K562 (cell line): ENCODE measurements at regions not wholly inside any gene's neighbourhood (a gene's known extent, or its start where the extent isn't known, plus 50 kb on each side); places are given as distances from the start of the nearest gene placed in this dataset.

Experiments used
- ATAC-seq: fragments of 200-7000 bp; cut with Tn5 transposase; 3 replicates; pipeline ENCODE4 v1.9.1; 2020; ENCODE audit warnings: moderate library complexity
- BruUV-seq: library from RNA; stranded (reverse); fragments of 400-500 nt; replicated peaks from 2 replicates; lab custom pipeline; 2021; lab: Mats Ljungman, UMichigan
- CTCF ChIA-PET: fragments of 300-600 bp; formaldehyde crosslinking; extraction: SDS; loops from one replicate; lab custom pipeline; 2021; ENCODE audit warnings: low intra/inter-chr PET ratio; lab: Yijun Ruan, JAX
- POLR2A ChIA-PET: fragments of 300-600, 350-650 bp; sonication (Branson Sonifier 250); formaldehyde crosslinking; extraction: SDS; loops from one replicate; lab custom pipeline; 2021; ENCODE audit warnings: antibody characterized with exemption, inconsistent platforms; lab: Yijun Ruan, JAX
- DNase-seq, 4 experiments: peaks; one replicate each; pipeline versions ENCODE4 v3.0.0 to v3.0.0-alpha.2; 2011 to 2018; ENCODE audit warnings: low spot score in 3 of 4, mixed read lengths in 3 of 4; ENCODE audit errors: extremely low read depth in 1 of 4
- FAIRE-seq: peaks from 2 replicates; lab custom pipeline; 2011; peaks lifted over from hg19 to GRCh38; lab: Jason Lieb, UNC
- H2AFZ ChIP-seq: 2 replicates; pipeline ENCODE4 v1.6.0; 2011; ENCODE audit warnings: low read depth, low read length, control low read depth, inconsistent platforms
- H3K27ac ChIP-seq: fragments of 200-600 bp; 3 replicates; pipeline ENCODE4 v1.8.0; 2011; ENCODE audit warnings: low read depth, mild to moderate bottlenecking, control low read depth, inconsistent platforms, low read length, moderate library complexity, mixed read lengths; ENCODE audit errors: extremely low read depth
- H3K27me3 ChIP-seq, 2 experiments: fragments of 300-600 bp in 1 of 2; 2 replicates in 1 of 2; 3 replicates in 1 of 2; pipeline versions ENCODE4 v1.6.0 to v1.8.0; 2011; ENCODE audit warnings: inconsistent platforms in 2 of 2, low read length in 2 of 2, mild to moderate bottlenecking in 1 of 2, mixed read lengths in 1 of 2, moderate library complexity in 1 of 2; ENCODE audit not compliant: control insufficient read depth in 2 of 2, insufficient read depth in 2 of 2
- H3K36me3 ChIP-seq: fragments of 300-600 bp; 3 replicates; pipeline ENCODE4 v1.8.0; 2011; ENCODE audit warnings: mild to moderate bottlenecking, low read length, inconsistent platforms; ENCODE audit not compliant: control insufficient read depth, insufficient read depth
- H3K4me1 ChIP-seq, 2 experiments: fragments of 200-600 bp in 1 of 2; replicated peaks in 1 of 2; 2 replicates in 1 of 2; 3 replicates in 1 of 2; pipeline versions ENCODE4 v1.5.1 to v1.8.0; 2011; ENCODE audit warnings: inconsistent platforms in 2 of 2, low read length in 2 of 2, mild to moderate bottlenecking in 1 of 2, mixed read lengths in 1 of 2, moderate library complexity in 1 of 2; ENCODE audit not compliant: control insufficient read depth in 2 of 2, insufficient read depth in 2 of 2
- H3K4me2 ChIP-seq: 2 replicates; pipeline ENCODE4 v1.6.1; 2011; ENCODE audit warnings: low read length, control low read depth, inconsistent platforms, mixed read lengths; ENCODE audit not compliant: insufficient read depth
- H3K4me3 ChIP-seq: fragments of 200-600 bp; sonication (generic), shearing (Covaris generic); 2 replicates; pipeline ENCODE4 v1.5.1; 2016; ENCODE audit warnings: control low read depth, inconsistent platforms
- H3K79me2 ChIP-seq: fragments of 200-600 bp; 3 replicates; pipeline ENCODE4 v1.8.0; 2011; ENCODE audit warnings: low read length, inconsistent platforms; ENCODE audit not compliant: control insufficient read depth, insufficient read depth
- H3K9ac ChIP-seq, 2 experiments: 2 replicates each; pipeline versions ENCODE4 v1.6.0 to v1.6.1; 2011; ENCODE audit warnings: low read depth in 2 of 2, low read length in 2 of 2, control low read depth in 1 of 2, inconsistent platforms in 1 of 2, mild to moderate bottlenecking in 1 of 2, mixed read lengths in 1 of 2; ENCODE audit not compliant: insufficient read depth in 1 of 2
- H3K9me1 ChIP-seq: one replicate; pipeline ENCODE4 v1.6.0; 2011; ENCODE audit warnings: inconsistent platforms, mild to moderate bottlenecking, low read length, moderate library complexity; ENCODE audit not compliant: control insufficient read depth, insufficient read depth
- H3K9me3 ChIP-seq: replicated peaks from 2 replicates; pipeline ENCODE4 v1.5.1; 2011; ENCODE audit warnings: low read depth, low read length, inconsistent platforms; ENCODE audit not compliant: control insufficient read depth, insufficient read depth
- H4K20me1 ChIP-seq: replicated peaks from 2 replicates; pipeline ENCODE4 v1.6.1; 2011; ENCODE audit warnings: low read length, inconsistent platforms, mixed read lengths; ENCODE audit not compliant: control insufficient read depth, insufficient read depth
- BHLHE40 ChIP-seq: IDR thresholded peaks from 2 replicates; pipeline ENCODE4 v1.6.1; 2011; ENCODE audit warnings: low read length, improper control_type of control experiment
- CC2D1A ChIP-seq: fragments of 450-650 bp; IDR thresholded peaks from 2 replicates; pipeline ENCODE4 v1.6.1; 2017; ENCODE audit warnings: mild to moderate bottlenecking
- CHCHD3 ChIP-seq: fragments of 250-450 bp; sonication (Bioruptor Pico); IDR thresholded peaks from 2 replicates; pipeline ENCODE4 v2.1.2; 2022; ENCODE audit warnings: mild to moderate bottlenecking
- ELF1 ChIP-seq: fragments of 200-800 bp; sonication (Bioruptor generic); IDR thresholded peaks from 2 replicates; pipeline ENCODE4 v1.6.1; 2016; ENCODE audit warnings: missing genetic modification characterization, missing compliant biosample characterization
- FUS ChIP-seq: fragments of 200-400 bp; formaldehyde crosslinking; optimal IDR thresholded peaks from 2 replicates; pipeline ENCODE3; 2017; ENCODE audit warnings: low read depth, low read length
- HMG20A ChIP-seq: fragments of 450-650 bp; formaldehyde crosslinking; conservative IDR thresholded peaks from 2 replicates; pipeline ENCODE4 v1.4.0; 2020; ENCODE audit warnings: mild to moderate bottlenecking, mixed read lengths
- HSF4 ChIP-seq: fragments of 250-450 bp; sonication (Bioruptor Pico); IDR thresholded peaks from 2 replicates; pipeline ENCODE4 v2.1.2; 2022; ENCODE audit warnings: mild to moderate bottlenecking, moderate library complexity, borderline replicate concordance
- MBD1 ChIP-seq: fragments of 250-450 bp; sonication (Bioruptor Pico); IDR thresholded peaks from 2 replicates; pipeline ENCODE4 v1.8.0; 2022; ENCODE audit warnings: inconsistent platforms
- MITF ChIP-seq: IDR thresholded peaks from 2 replicates; pipeline ENCODE4 v1.6.1; 2014; ENCODE audit warnings: antibody characterized with exemption
- POLR3G ChIP-seq: IDR thresholded peaks from 2 replicates; pipeline ENCODE4 v1.6.1; 2011; ENCODE audit not compliant: insufficient read length, insufficient replicate concordance; ENCODE audit errors: extremely low read depth
- PTRF ChIP-seq: fragments of 450-650 bp; IDR thresholded peaks from 2 replicates; pipeline ENCODE4 v1.6.1; 2016; ENCODE audit warnings: mild to moderate bottlenecking, missing genetic modification characterization, missing compliant biosample characterization
- SMARCE1 ChIP-seq: fragments of 450-650 bp; IDR thresholded peaks from 2 replicates; pipeline ENCODE4 v1.7.1; 2016; ENCODE audit warnings: mild to moderate bottlenecking
- SPI1 ChIP-seq: IDR thresholded peaks from 2 replicates; pipeline ENCODE4 v1.6.1; 2011; ENCODE audit warnings: low read depth, low read length, control low read depth, borderline replicate concordance
- TCF7 ChIP-seq: sonication (generic); IDR thresholded peaks from 2 replicates; pipeline ENCODE4 v1.6.1; 2016; ENCODE audit warnings: antibody characterized with exemption, borderline replicate concordance
- ZBTB1 ChIP-seq: sonication (generic); formaldehyde crosslinking; IDR thresholded peaks from 2 replicates; pipeline ENCODE4 v1.8.1; 2023; ENCODE audit warnings: missing genetic modification reagents, low read depth, mild to moderate bottlenecking, borderline replicate concordance
- ZNF766 ChIP-seq: fragments of 200-800 bp; sonication (Bioruptor generic); conservative IDR thresholded peaks from 2 replicates; pipeline ENCODE4 v1.6.1; 2016; ENCODE audit warnings: missing genetic modification characterization, missing compliant biosample characterization
- ZSCAN29 ChIP-seq: fragments of 450-650 bp; IDR thresholded peaks from 2 replicates; pipeline ENCODE4 v1.6.1; 2017
- WGBS: fragments of 100-300 bp; shearing (Covaris generic); methylation state at CpG from one replicate; pipeline ENCODE4 v1.1.6; 2016; ENCODE audit warnings: low coverage, mixed read lengths; ENCODE audit not compliant: insufficient coverage; ENCODE audit errors: missing lambda C conversion rate; 5-methylcytosine and 5-hydroxymethylcytosine counted together
- in situ Hi-C: fragments of 300-500 bp; cut with MboI; formaldehyde crosslinking; loops from 4 replicates; pipeline ENCODE4 v1.15.0; 2018; ENCODE audit warnings: inconsistent platforms, mixed read lengths
- intact Hi-C: fragments of 100-400 bp; cut with micrococcal nuclease; formaldehyde crosslinking; loops from 2 replicates; pipeline ENCODE4 v1.14.2; 2022

- ChIA-PET POLR2A (no interaction called here), CTCF (no interaction called here)
- 0% methylated on average over 1 of the region's 1 CpG for WGBS
- intact Hi-C loops: no loop called here
- in situ Hi-C loops: no loop called here
- no peaks in the 10 kb centered on the region for H3K9me3 ChIP-seq
- FAIRE-seq (no peak), ATAC-seq (no peak), DNase-seq (no peak)
- H3K27me3 ChIP-seq: no peaks in the 10 kb centered on the region
- no peaks in the 10 kb centered on the region for H3K36me3 ChIP-seq
- H4K20me1 ChIP-seq: no peaks in the 10 kb centered on the region
- BruUV-seq: no TSS peak
- TF ChIP-seq HMG20A (CRISPR knock-in tag) (no peak), MBD1 (CRISPR knock-in tag) (no peak), BHLHE40 (no peak), SPI1 (no peak), MITF (no peak), TCF7 (no peak), PTRF (tag) (no peak), POLR3G (no peak), HSF4 (CRISPR knock-in tag) (no peak), CHCHD3 (no peak), FUS (no peak), ZSCAN29 (no peak), SMARCE1 (no peak), ZBTB1 (no peak), ELF1 (no peak), ZNF766 (CRISPR knock-in tag) (no peak), CC2D1A (no peak)
- no peak overlapping the region for H2AFZ ChIP-seq
- no peak overlapping the region for H3K9ac ChIP-seq
- no peaks in the 10 kb centered on the region for H3K9me1 ChIP-seq
- no peaks in the 10 kb centered on the region for H3K79me2 ChIP-seq
- H3K27ac ChIP-seq: no peak overlapping the region
- no peaks in the 10 kb centered on the region for H3K4me1 ChIP-seq
- H3K4me3 ChIP-seq: no peak overlapping the region
- H3K4me2 ChIP-seq: no peak overlapping the region
These were observed 83.9 kb upstream of the FAM9B start for GRCh38 chrX:9117851-9118250.
